HG03442 (cell line): ENCODE measurements at regions not wholly inside any gene's neighbourhood (a gene's known extent, or its start where the extent isn't known, plus 50 kb on each side); places are given as distances from the start of the nearest gene placed in this dataset.

Source experiments
- ATAC-seq: cut with Tn5 transposase; IDR thresholded peaks from one replicate; pipeline ENCODE4 v1.9.1; 2021; ENCODE audit warnings: mild to moderate bottlenecking, moderate library complexity; ENCODE audit not compliant: unreplicated experiment

GRCh38 chr2:52779446-52779845 lies 988.2 kb upstream of the CHAC2 start:
- no peak for ATAC-seq

- ATAC-seq, result no peak
These were observed 991.0 kb upstream of the CHAC2 start for GRCh38 chr2:52776571-52776970.

- ATAC-seq, result no peak
These were observed 991.9 kb upstream of the CHAC2 start for GRCh38 chr2:52775674-52776073.

GRCh38 chr2:52765735-52766134 lies 1001.9 kb upstream of the CHAC2 start:
- no peak for ATAC-seq

GRCh38 chr2:52749764-52750163 lies 1017.8 kb upstream of the CHAC2 start:
- ATAC-seq, result no peak

- no peak for ATAC-seq
These were observed 1022.5 kb upstream of the CHAC2 start for GRCh38 chr2:52745144-52745543.

- no peak for ATAC-seq
These were observed 1034.7 kb upstream of the CHAC2 start for GRCh38 chr2:52732849-52733395.

- ATAC-seq, result no peak
These were observed 1043.0 kb upstream of the CHAC2 start for GRCh38 chr2:52724585-52724984.

- ATAC-seq, result no peak
These were observed 1049.8 kb upstream of the CHAC2 start for GRCh38 chr2:52717836-52718235.

GRCh38 chr2:52710810-52711618 lies 1056.6 kb upstream of the CHAC2 start:
- ATAC-seq, result no peak

- ATAC-seq, result no peak
These were observed 1063.4 kb upstream of the CHAC2 start for GRCh38 chr2:52704251-52704650.

GRCh38 chr2:52703004-52703403 lies 1064.6 kb upstream of the CHAC2 start:
- no peak for ATAC-seq

GRCh38 chr2:52698408-52698807 lies 1069.2 kb upstream of the CHAC2 start:
- ATAC-seq, result no peak

GRCh38 chr2:52697690-52698089 lies 1069.9 kb upstream of the CHAC2 start:
- ATAC-seq, result no peak

GRCh38 chr2:52695731-52696130 lies 1071.9 kb upstream of the CHAC2 start:
- no peak for ATAC-seq

GRCh38 chr2:52686935-52687334 lies 1080.7 kb upstream of the CHAC2 start:
- no peak for ATAC-seq

GRCh38 chr2:52676056-52676455 lies 1091.5 kb upstream of the CHAC2 start:
- ATAC-seq, result no peak

GRCh38 chr2:52668724-52669123 lies 1098.9 kb upstream of the CHAC2 start:
- no peak for ATAC-seq

- ATAC-seq, result no peak
These were observed 1108.1 kb upstream of the CHAC2 start for GRCh38 chr2:52659546-52659945.

GRCh38 chr2:52658598-52658997 lies 1109.0 kb upstream of the CHAC2 start:
- ATAC-seq, result no peak

GRCh38 chr2:52639692-52640091 lies 1127.9 kb upstream of the CHAC2 start:
- ATAC-seq, result no peak

GRCh38 chr2:52632543-52632942 lies 1135.1 kb upstream of the CHAC2 start:
- ATAC-seq, result no peak

- no peak for ATAC-seq
These were observed 1137.7 kb upstream of the CHAC2 start for GRCh38 chr2:52629944-52630343.
